A673 (cell line): ENCODE measurements at regions not wholly inside any gene's neighbourhood (a gene's known extent, or its start where the extent isn't known, plus 50 kb on each side); places are given as distances from the start of the nearest gene placed in this dataset.

ENCODE experiments used
- BruUV-seq: library from RNA; stranded (reverse); fragments of 400-500 nt; replicated peaks from 2 replicates; lab custom pipeline; 2021; lab: Mats Ljungman, UMichigan
- CTCF ChIA-PET: fragments of 300-600 bp; sonication (Branson Sonifier 250); formaldehyde crosslinking; loops from one replicate; lab custom pipeline; 2022; ENCODE audit warnings: antibody characterized with exemption; lab: Charles Lee
- POLR2A ChIA-PET: fragments of 300-600 bp; sonication (Branson Sonifier 250); formaldehyde crosslinking; loops from one replicate; lab custom pipeline; 2022; ENCODE audit warnings: antibody characterized with exemption; ENCODE audit not compliant: low non-redundant PET; lab: Charles Lee
- DNase-seq: peaks from one replicate; pipeline ENCODE4 v3.0.0-alpha.2; 2015; ENCODE audit warnings: low spot score
- H3K27ac ChIP-seq: fragments of 200-600 bp; sonication (generic); 2 replicates; pipeline ENCODE4 v1.5.1; 2016; ENCODE audit warnings: mixed run types, low read depth, mild to moderate bottlenecking, mixed read lengths, antibody characterized with exemption, low read length; ENCODE audit not compliant: poor library complexity, severe bottlenecking
- H3K27me3 ChIP-seq: fragments of 200-600 bp; sonication (generic); replicated peaks from 2 replicates; pipeline ENCODE4 v1.6.1; 2017; ENCODE audit warnings: mixed run types, low read depth, mild to moderate bottlenecking, mixed read lengths, antibody characterized with exemption, low read length; ENCODE audit not compliant: insufficient read depth, poor library complexity
- H3K36me3 ChIP-seq: fragments of 200-600 bp; sonication (generic); 2 replicates; pipeline ENCODE4 v1.6.1; 2016; ENCODE audit warnings: mixed run types, mild to moderate bottlenecking, mixed read lengths, antibody characterized with exemption, low read length; ENCODE audit not compliant: insufficient read depth, poor library complexity, severe bottlenecking
- H3K4me1 ChIP-seq: fragments of 200-600 bp; sonication (generic); 2 replicates; pipeline ENCODE4 v1.6.1; 2017; ENCODE audit warnings: mixed run types, mild to moderate bottlenecking, mixed read lengths, antibody characterized with exemption, low read length; ENCODE audit not compliant: insufficient read depth, poor library complexity, severe bottlenecking
- H3K4me3 ChIP-seq: fragments of 200-600 bp; sonication (generic); 2 replicates; pipeline ENCODE4 v1.5.1; 2016; ENCODE audit warnings: low read depth, mixed run types, mild to moderate bottlenecking, mixed read lengths, low read length; ENCODE audit not compliant: poor library complexity, severe bottlenecking
- H3K9me3 ChIP-seq: fragments of 200-600 bp; sonication (generic); 2 replicates; pipeline ENCODE4 v1.6.1; 2016; ENCODE audit warnings: mixed run types, low read depth, mild to moderate bottlenecking, mixed read lengths, antibody characterized with exemption, low read length; ENCODE audit not compliant: poor library complexity, severe bottlenecking
- CTCF ChIP-seq: fragments of 300-800, 200-600 bp; sonication (generic); conservative IDR thresholded peaks from 2 replicates; pipeline ENCODE4 v1.5.1; 2017; ENCODE audit warnings: low read depth, mild to moderate bottlenecking, antibody characterized with exemption, low read length, moderate library complexity, mixed read lengths
- EZH2 ChIP-seq: fragments of 200-600 bp; sonication (generic); IDR thresholded peaks from 2 replicates; pipeline ENCODE4 v1.6.1; 2017; ENCODE audit warnings: borderline replicate concordance, low read depth, mild to moderate bottlenecking, mixed read lengths, antibody characterized with exemption, low read length; ENCODE audit not compliant: poor library complexity, severe bottlenecking
- intact Hi-C: fragments of 100-400 bp; cut with micrococcal nuclease; formaldehyde crosslinking; loops from one replicate; pipeline ENCODE4 v1.10.0; 2022; ENCODE audit not compliant: unreplicated experiment

- H3K27ac ChIP-seq, result no peak overlapping the region
- ChIA-PET POLR2A (no interaction called here), CTCF (no interaction called here)
- BruUV-seq, result no TSS peak
- no peaks in the 10 kb centered on the region for H3K9me3 ChIP-seq
- no peaks in the 10 kb centered on the region for H3K36me3 ChIP-seq
- TF ChIP-seq EZH2 (no peak), CTCF (no peak)
- DNase-seq, result no peak
- intact Hi-C loops, result no loop called here
- H3K27me3 ChIP-seq, result no peaks in the 10 kb centered on the region
- no peaks in the 10 kb centered on the region for H3K4me1 ChIP-seq
- no peak overlapping the region for H3K4me3 ChIP-seq
Measured at GRCh38 chr21:26226724-26227123, 56.2 kb upstream of the APP start.

GRCh38 chr21:26225046-26225445 is 54.5 kb upstream of the APP start:
- intact Hi-C loops, result no loop called here
- BruUV-seq, result no TSS peak
- no peak for DNase-seq
- CTCF ChIA-PET, result no interaction called here
- no peaks in the 10 kb centered on the region for H3K4me1 ChIP-seq
- no peaks in the 10 kb centered on the region for H3K27me3 ChIP-seq
- H3K36me3 ChIP-seq, result no peaks in the 10 kb centered on the region
- TF ChIP-seq CTCF (no peak), EZH2 (no peak)
- POLR2A ChIA-PET, result no interaction called here
- H3K27ac ChIP-seq, result no peak overlapping the region
- no peaks in the 10 kb centered on the region for H3K9me3 ChIP-seq
- H3K4me3 ChIP-seq, result no peak overlapping the region

GRCh38 chr21:26224366-26224765 is 53.8 kb upstream of the APP start:
- H3K27ac ChIP-seq, result no peak overlapping the region

More at GRCh38 chr21:26224366-26224765, 53.8 kb upstream of the APP start:
- H3K27me3 ChIP-seq, result no peaks in the 10 kb centered on the region
- POLR2A ChIA-PET, result no interaction called here
- intact Hi-C loops, result no loop called here
- BruUV-seq, result no TSS peak
- H3K9me3 ChIP-seq, result no peaks in the 10 kb centered on the region
- no peaks in the 10 kb centered on the region for H3K4me1 ChIP-seq
- H3K4me3 ChIP-seq, result no peak overlapping the region
- DNase-seq, result no peak
- H3K36me3 ChIP-seq, result no peaks in the 10 kb centered on the region
- CTCF ChIA-PET, result no interaction called here
- TF ChIP-seq EZH2, result no peak
- no peak for TF ChIP-seq CTCF
